ENCODE measurements at regions not wholly inside any gene's neighbourhood (a gene's known extent, or its start where the extent isn't known, plus 50 kb on each side); places are given as distances from the start of the nearest gene placed in this dataset.
A peak's percentile ranks its signal among the peaks of the same experiment; 100 is the strongest.

GRCh38 chr2:139992078-139992477 lies 1211.9 kb upstream of the NXPH2 start:
- Histone ChIP-seq H3K4me1 (replicated peaks in 1 of 2; ENCODE audit: control insufficient read depth in 2 of 2, insufficient read depth in 2 of 2, low read length in 2 of 2) (no peaks in the 10 kb centered on the region), H3K9ac (ENCODE audit: insufficient read depth in 1 of 2, low read depth in 2 of 2, low read length in 2 of 2) (no peak overlapping the region), H3K9me3 (replicated peaks; ENCODE audit: control insufficient read depth, insufficient read depth, low read depth, low read length) (no peaks in the 10 kb centered on the region), H3K79me2 (ENCODE audit: control insufficient read depth, insufficient read depth, low read length) (no peaks in the 10 kb centered on the region), H4K20me1 (replicated peaks; ENCODE audit: control insufficient read depth, insufficient read depth, low read length) (no peaks in the 10 kb centered on the region), H3K27me3 (ENCODE audit: control insufficient read depth in 2 of 2, insufficient read depth in 2 of 2, low read length in 2 of 2) (no peaks in the 10 kb centered on the region), H3K4me2 (ENCODE audit: insufficient read depth, low read length) (no peak overlapping the region), H3K36me3 (ENCODE audit: control insufficient read depth, insufficient read depth, low read length) (no peaks in the 10 kb centered on the region), H3K4me3 (no peak overlapping the region), H3K27ac (ENCODE audit: extremely low read depth, low read depth, low read length) (no peak overlapping the region), H3K9me1 (ENCODE audit: control insufficient read depth, insufficient read depth, low read length) (no peaks in the 10 kb centered on the region), H2AFZ (ENCODE audit: low read depth, low read length) (no peak overlapping the region)
- peak; percentile 59; the same call in 2 of the 3 replicates for ATAC-seq
- BruUV-seq (replicated peaks): no TSS peak
- WGBS (ENCODE audit: insufficient coverage, low coverage, missing lambda C conversion rate): 0% methylated on average over 5 of the region's 6 CpGs
- intact Hi-C loops (cut with micrococcal nuclease) (no loop called here), in situ Hi-C loops (cut with MboI) (no loop called here)
- peak in 1 of 4 experiments; percentile 3 for DNase-seq (ENCODE audit: extremely low read depth in 1 of 4, low spot score in 3 of 4)
- ChIA-PET POLR2A (no interaction called here), CTCF (ENCODE audit: low intra/inter-chr PET ratio) (no interaction called here)
- FAIRE-seq: no peak
- TF ChIP-seq MTA2 (IDR thresholded peaks at IDR 0.05; ENCODE audit: low read depth): no peak
- TF ChIP-seq ZFP36 (IDR thresholded peaks at IDR 0.05; ENCODE audit: low read depth, low read length, partially characterized antibody): no peak
- TF ChIP-seq WHSC1 (IDR thresholded peaks at IDR 0.05; ENCODE audit: low read length): no peak
- TF ChIP-seq ZBTB1 (CRISPR knock-in tag; IDR thresholded peaks at IDR 0.05; ENCODE audit: borderline replicate concordance, low read depth): no peak
- no peak for TF ChIP-seq ZNF41 (CRISPR knock-in tag; conservative IDR thresholded peaks at IDR 0.05)
- no peak for TF ChIP-seq MEF2A (IDR thresholded peaks at IDR 0.05; ENCODE audit: control insufficient read depth, low read depth, low read length)
- no peak for TF ChIP-seq FOXO4 (CRISPR knock-in tag; IDR thresholded peaks at IDR 0.05)
- TF ChIP-seq PTTG1 (tag; IDR thresholded peaks at IDR 0.05; ENCODE audit: low read depth): no peak
- no peak for TF ChIP-seq ARID3A (IDR thresholded peaks at IDR 0.05; ENCODE audit: borderline replicate concordance, low read depth, low read length)
